BJ (cell line): ENCODE measurements at regions not wholly inside any gene's neighbourhood (a gene's known extent, or its start where the extent isn't known, plus 50 kb on each side); places are given as distances from the start of the nearest gene placed in this dataset.

Experiments used
- CTCF ChIA-PET: fragments of 350-600 bp; formaldehyde crosslinking; extraction: SDS; loops from one replicate; lab custom pipeline; 2021; ENCODE audit warnings: antibody characterized with exemption, inconsistent platforms; lab: Yijun Ruan, JAX
- POLR2A ChIA-PET: fragments of 300-600 bp; sonication (Branson Sonifier 250); formaldehyde crosslinking; extraction: SDS; loops from one replicate; lab custom pipeline; 2021; ENCODE audit warnings: antibody characterized with exemption; lab: Charles Lee
- DNase-seq: peaks from one replicate; pipeline ENCODE4 v3.0.0-alpha.2; 2011; ENCODE audit warnings: low read depth
- H3K27me3 ChIP-seq: 2 replicates; pipeline ENCODE4 v1.6.0; 2011; ENCODE audit warnings: low read length; ENCODE audit not compliant: control insufficient read depth, insufficient read depth
- H3K36me3 ChIP-seq: 2 replicates; pipeline ENCODE4 v1.5.1; 2011; ENCODE audit warnings: low read length; ENCODE audit not compliant: control insufficient read depth, insufficient read depth
- H3K4me3 ChIP-seq: 2 replicates; pipeline ENCODE4 v1.5.1; 2011; ENCODE audit warnings: low read depth, mild to moderate bottlenecking, control low read depth, low read length
- CTCF ChIP-seq: IDR thresholded peaks from 2 replicates; pipeline ENCODE4 v1.5.1; 2011; ENCODE audit warnings: low read depth, mild to moderate bottlenecking, control low read depth, inconsistent platforms, low read length, moderate library complexity; ENCODE audit not compliant: insufficient read depth

- Histone ChIP-seq H3K4me3 (no peak overlapping the region), H3K36me3 (peaks cover 12% of the 10 kb centered on the region), H3K27me3 (no peaks in the 10 kb centered on the region)
- no peak for TF ChIP-seq CTCF
- POLR2A ChIA-PET, result interaction anchor here (0.5 to 1.0 kb wide), 4 partner anchors 11 to 903 kb away, joined by 3 to 4 read pairs (median 3); no protein-coding TSS in a partner anchor
- no peak for DNase-seq
- CTCF ChIA-PET, result interaction anchor here (0.8 to 17.3 kb wide), 9 partner anchors 12 to 177 kb away, joined by 3 to 495 read pairs (median 5); partner anchors contain the start of gene NAV1
Observed at GRCh38 chr1:201710632-201711597, 118.0 kb upstream of the IPO9 start.

- POLR2A ChIA-PET, result interaction anchor here (0.5 to 0.9 kb wide), 3 partner anchors 10 to 902 kb away, joined by 3 to 4 read pairs (median 3); no protein-coding TSS in a partner anchor
- TF ChIP-seq CTCF, result no peak
- peaks cover 15% of the 10 kb centered on the region for H3K36me3 ChIP-seq
- CTCF ChIA-PET, result interaction anchor here (0.8 to 17.3 kb wide), 10 partner anchors 9 to 181 kb away, joined by 3 to 495 read pairs (median 5); no protein-coding TSS in a partner anchor
- no peak overlapping the region for H3K4me3 ChIP-seq
- DNase-seq, result no peak
- H3K27me3 ChIP-seq, result no peaks in the 10 kb centered on the region
Observed at GRCh38 chr1:201711811-201712210, 117.1 kb upstream of the IPO9 start.

- no peak for TF ChIP-seq CTCF
- POLR2A ChIA-PET, result interaction anchor here (1.1 kb wide), 1 partner anchor 57 kb away, joined by 4 read pairs; no protein-coding TSS in a partner anchor
- peaks cover 17% of the 10 kb centered on the region for H3K36me3 ChIP-seq
- H3K4me3 ChIP-seq, result no peak overlapping the region
- CTCF ChIA-PET, result interaction anchor here (0.5 to 17.3 kb wide), 15 partner anchors 8 to 182 kb away, joined by 3 to 495 read pairs (median 4); no protein-coding TSS in a partner anchor
- no peaks in the 10 kb centered on the region for H3K27me3 ChIP-seq
- DNase-seq, result no peak
Observed at GRCh38 chr1:201712387-201713085, 116.4 kb upstream of the IPO9 start.

- TF ChIP-seq CTCF, result no peak
- Histone ChIP-seq H3K4me3 (no peak overlapping the region), H3K27me3 (no peaks in the 10 kb centered on the region), H3K36me3 (peaks cover 19% of the 10 kb centered on the region)
- POLR2A ChIA-PET, result interaction anchor here (0.5 to 1.1 kb wide), 3 partner anchors 35 to 65 kb away, joined by 3 to 27 read pairs (median 4); no protein-coding TSS in a partner anchor
- CTCF ChIA-PET, result interaction anchor here (0.5 to 17.3 kb wide), 15 partner anchors 9 to 173 kb away, joined by 3 to 495 read pairs (median 5); no protein-coding TSS in a partner anchor
- DNase-seq, result peak; percentile 98
Observed at GRCh38 chr1:201713086-201713810, 115.7 kb upstream of the IPO9 start.
